ENCODE measurements at regions not wholly inside any gene's neighbourhood (a gene's known extent, or its start where the extent isn't known, plus 50 kb on each side); places are given as distances from the start of the nearest gene placed in this dataset.
"Not testable (repeated sequence)": the region's sequence is repeated elsewhere in the genome, so short reads cannot be mapped to it uniquely, and the experiment has no call there.

GRCh38 chrX:16067886-16068515, 55.4 kb upstream of the GRPR start:
- DNase-seq (ENCODE audit: low spot score), result no peak

- DNase-seq (ENCODE audit: low spot score), result no peak
Measured at GRCh38 chrX:16063921-16064320, 59.4 kb upstream of the GRPR start.

GRCh38 chrX:16063141-16063540, 60.2 kb upstream of the GRPR start:
- no peak for DNase-seq (ENCODE audit: low spot score)

- no peak for DNase-seq (ENCODE audit: low spot score)
Measured at GRCh38 chrX:16061296-16061695, 62.1 kb upstream of the GRPR start.

- no peak for DNase-seq (ENCODE audit: low spot score)
Measured at GRCh38 chrX:16060252-16060651, 63.1 kb upstream of the GRPR start.

GRCh38 chrX:16049126-16049525, 74.2 kb upstream of the GRPR start:
- not testable (repeated sequence) for DNase-seq (ENCODE audit: low spot score)

GRCh38 chrX:16042980-16043379, 80.4 kb upstream of the GRPR start:
- DNase-seq (ENCODE audit: low spot score), result no peak

GRCh38 chrX:16039834-16040233, 83.5 kb upstream of the GRPR start:
- no peak for DNase-seq (ENCODE audit: low spot score)

- DNase-seq (ENCODE audit: low spot score), result no peak
Measured at GRCh38 chrX:16039363-16039762, 84.0 kb upstream of the GRPR start.

GRCh38 chrX:16033331-16033730, 90.0 kb upstream of the GRPR start:
- DNase-seq (ENCODE audit: low spot score), result peak; percentile 13

- DNase-seq (ENCODE audit: low spot score), result no peak
Measured at GRCh38 chrX:16028576-16028975, 94.8 kb upstream of the GRPR start.

GRCh38 chrX:16023790-16024734, 99.3 kb upstream of the GRPR start:
- DNase-seq (ENCODE audit: low spot score), result peak; percentile 5

GRCh38 chrX:16022580-16023200, 100.7 kb upstream of the GRPR start:
- peak; percentile 15 for DNase-seq (ENCODE audit: low spot score)

GRCh38 chrX:16018291-16018690, 105.1 kb upstream of the GRPR start:
- no peak for DNase-seq (ENCODE audit: low spot score)

GRCh38 chrX:16014171-16014570, 109.2 kb upstream of the GRPR start:
- DNase-seq (ENCODE audit: low spot score), result no peak

- no peak for DNase-seq (ENCODE audit: low spot score)
Measured at GRCh38 chrX:16012250-16012649, 111.1 kb upstream of the GRPR start.

- peak; percentile 40 for DNase-seq (ENCODE audit: low spot score)
Measured at GRCh38 chrX:16005917-16006316, 117.4 kb upstream of the GRPR start.

- no peak for DNase-seq (ENCODE audit: low spot score)
Measured at GRCh38 chrX:16002185-16002584, 121.2 kb upstream of the GRPR start.

- DNase-seq (ENCODE audit: low spot score), result no peak
Measured at GRCh38 chrX:15998350-15998749, 125.0 kb upstream of the GRPR start.

- no peak for DNase-seq (ENCODE audit: low spot score)
Measured at GRCh38 chrX:15989716-15990115, 133.6 kb upstream of the GRPR start.

GRCh38 chrX:15988661-15989603, 134.3 kb upstream of the AP1S2 start:
- DNase-seq (ENCODE audit: low spot score), result peak; percentile 46

- DNase-seq (ENCODE audit: low spot score), result no peak
Measured at GRCh38 chrX:15985937-15986336, 131.3 kb upstream of the AP1S2 start.

Data from GM03348 (cell line).